HFF-Myc (cell line): ENCODE measurements at regions not wholly inside any gene's neighbourhood (a gene's known extent, or its start where the extent isn't known, plus 50 kb on each side); places are given as distances from the start of the nearest gene placed in this dataset.

Source experiments
- DNase-seq: peaks from one replicate; pipeline ENCODE4 v3.0.0-alpha.2; 2011; ENCODE audit warnings: low read depth; ENCODE audit errors: extremely low read depth
- H3K4me3 ChIP-seq: replicated peaks from 2 replicates; pipeline ENCODE4 v1.5.1; 2011; ENCODE audit warnings: low read depth, mild to moderate bottlenecking, control low read depth, low read length
- TF ChIP-seq, protein P1 (sequence below): IDR thresholded peaks from 2 replicates; pipeline ENCODE4 v1.5.1; 2012; ENCODE audit warnings: mild to moderate bottlenecking, low read depth, low read length, control low read depth; ENCODE audit errors: missing control alignments

DNA sequence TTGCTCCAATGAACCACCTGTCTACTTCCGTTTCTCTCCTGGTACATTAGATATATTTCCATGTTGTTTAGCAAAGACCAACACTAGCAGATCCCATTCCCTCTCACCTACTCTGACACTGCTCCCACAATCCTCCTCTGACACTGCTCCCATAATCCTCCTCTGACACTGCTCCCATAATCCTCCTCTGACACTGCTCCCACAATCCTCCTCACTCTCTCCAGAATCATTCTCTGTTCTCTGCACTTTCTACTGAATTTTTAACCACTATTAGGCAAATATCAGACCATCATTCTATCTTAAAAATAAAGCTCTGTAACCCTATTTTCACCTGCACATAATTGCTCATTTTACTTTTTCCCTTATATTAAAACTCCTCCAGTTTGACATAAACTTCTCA, 578.5 kb upstream of the PCDH20 start:
- TF ChIP-seq, protein P1, sequence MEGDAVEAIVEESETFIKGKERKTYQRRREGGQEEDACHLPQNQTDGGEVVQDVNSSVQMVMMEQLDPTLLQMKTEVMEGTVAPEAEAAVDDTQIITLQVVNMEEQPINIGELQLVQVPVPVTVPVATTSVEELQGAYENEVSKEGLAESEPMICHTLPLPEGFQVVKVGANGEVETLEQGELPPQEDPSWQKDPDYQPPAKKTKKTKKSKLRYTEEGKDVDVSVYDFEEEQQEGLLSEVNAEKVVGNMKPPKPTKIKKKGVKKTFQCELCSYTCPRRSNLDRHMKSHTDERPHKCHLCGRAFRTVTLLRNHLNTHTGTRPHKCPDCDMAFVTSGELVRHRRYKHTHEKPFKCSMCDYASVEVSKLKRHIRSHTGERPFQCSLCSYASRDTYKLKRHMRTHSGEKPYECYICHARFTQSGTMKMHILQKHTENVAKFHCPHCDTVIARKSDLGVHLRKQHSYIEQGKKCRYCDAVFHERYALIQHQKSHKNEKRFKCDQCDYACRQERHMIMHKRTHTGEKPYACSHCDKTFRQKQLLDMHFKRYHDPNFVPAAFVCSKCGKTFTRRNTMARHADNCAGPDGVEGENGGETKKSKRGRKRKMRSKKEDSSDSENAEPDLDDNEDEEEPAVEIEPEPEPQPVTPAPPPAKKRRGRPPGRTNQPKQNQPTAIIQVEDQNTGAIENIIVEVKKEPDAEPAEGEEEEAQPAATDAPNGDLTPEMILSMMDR, result no peak
- H3K4me3 ChIP-seq, result no peak overlapping the region
- no peak for DNase-seq

DNA sequence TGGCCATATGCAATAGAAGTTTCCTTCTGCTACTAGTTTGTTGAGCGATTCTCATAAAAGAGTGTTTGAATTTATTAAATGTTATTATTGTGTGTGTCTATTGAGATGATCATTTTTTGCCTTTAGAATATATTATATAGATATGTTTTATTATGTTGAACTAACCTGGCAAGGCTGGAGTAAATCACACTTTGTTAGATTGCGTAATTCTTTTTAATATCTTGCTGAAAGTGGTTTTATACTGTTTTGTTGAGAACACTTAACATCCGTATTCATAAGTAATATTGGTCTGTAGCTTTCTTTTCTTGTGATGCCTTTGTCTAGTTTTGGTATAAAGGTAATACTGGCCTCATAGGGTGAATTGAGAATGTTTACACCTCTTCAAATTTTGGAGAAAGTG, 574.3 kb upstream of the PCDH20 start:
- H3K4me3 ChIP-seq, result no peak overlapping the region
- DNase-seq, result no peak
- TF ChIP-seq, protein P1, result no peak

DNA sequence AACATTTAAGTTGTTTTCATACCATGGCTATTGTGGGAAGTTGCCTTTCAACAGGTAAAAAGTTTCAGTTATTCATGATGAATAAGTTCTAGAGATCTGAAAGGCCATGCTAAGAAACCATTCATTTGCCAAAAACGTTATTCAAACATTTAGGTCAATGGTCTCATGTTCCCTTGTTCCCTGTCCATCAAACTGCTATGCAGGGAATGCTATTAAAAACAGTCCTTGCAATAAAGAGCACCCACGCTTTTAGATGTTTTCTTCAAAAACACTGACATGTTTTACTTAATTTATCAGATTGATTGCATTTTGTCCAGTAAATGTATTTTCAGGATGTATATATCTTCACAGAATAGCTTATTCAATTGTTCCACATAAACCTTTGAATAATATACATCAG, 573.2 kb upstream of the PCDH20 start:
- TF ChIP-seq, protein P1, result no peak
- no peak for DNase-seq
- H3K4me3 ChIP-seq, result no peak overlapping the region

DNA sequence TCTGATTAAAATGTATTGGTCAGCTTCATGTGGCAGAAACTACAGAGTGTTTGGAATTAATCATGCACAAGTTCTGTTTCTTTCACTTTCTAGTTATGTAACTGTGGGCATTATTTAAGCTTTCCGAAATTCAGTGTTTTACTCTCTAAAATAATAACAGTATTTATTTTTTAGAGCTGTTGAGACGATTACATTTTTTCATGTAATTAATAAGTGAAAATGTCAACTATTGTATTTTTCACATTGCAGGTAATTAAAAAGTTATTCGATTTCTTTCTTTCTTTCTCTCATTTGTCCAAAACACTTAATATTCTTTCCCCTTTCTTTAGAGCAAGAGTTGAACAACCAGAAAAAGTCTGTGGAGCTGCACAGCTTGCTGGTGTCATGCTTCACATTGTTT, 559.4 kb upstream of the PCDH20 start:
- no peak overlapping the region for H3K4me3 ChIP-seq
- no peak for DNase-seq
- TF ChIP-seq, protein P1, result no peak

DNA sequence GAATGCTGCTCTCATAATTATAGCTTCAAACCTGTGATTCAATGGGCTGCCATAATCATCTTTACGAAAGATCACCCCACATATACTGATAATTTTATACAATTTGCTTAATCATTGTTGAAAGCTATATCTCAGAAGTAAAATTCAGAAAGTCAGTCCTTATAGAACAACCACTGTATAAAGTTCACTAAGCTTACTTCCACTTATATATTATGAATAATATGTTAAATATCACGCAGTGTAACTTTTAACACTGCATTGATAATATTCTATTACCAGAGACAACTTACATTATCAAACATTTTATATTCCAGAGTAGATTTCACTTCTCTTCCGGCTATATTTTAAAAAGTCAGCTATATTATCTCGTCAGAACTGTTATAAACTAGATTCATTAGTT, 550.1 kb upstream of the PCDH20 start:
- H3K4me3 ChIP-seq, result no peak overlapping the region
- DNase-seq, result no peak
- TF ChIP-seq, protein P1, result no peak

DNA sequence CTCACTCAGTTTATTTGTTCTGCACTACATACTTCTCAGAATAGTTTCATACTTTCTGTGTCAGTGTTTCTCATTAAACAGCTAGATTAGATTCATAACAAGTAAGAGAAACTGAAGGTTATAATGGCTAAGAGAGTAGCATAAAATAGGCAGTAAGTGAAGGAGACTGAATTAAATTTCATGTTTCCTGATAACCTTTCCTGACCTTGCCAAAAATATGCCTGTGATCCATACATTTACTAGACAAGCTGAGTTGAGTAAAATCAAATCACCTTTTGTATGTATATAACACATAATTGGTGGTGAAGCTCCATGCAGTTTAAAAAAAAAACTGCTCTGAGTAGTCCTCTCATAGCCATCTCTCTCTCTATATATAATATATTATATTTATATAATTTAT, 545.3 kb upstream of the PCDH20 start:
- DNase-seq, result no peak
- TF ChIP-seq, protein P1, result no peak
- no peak overlapping the region for H3K4me3 ChIP-seq

DNA sequence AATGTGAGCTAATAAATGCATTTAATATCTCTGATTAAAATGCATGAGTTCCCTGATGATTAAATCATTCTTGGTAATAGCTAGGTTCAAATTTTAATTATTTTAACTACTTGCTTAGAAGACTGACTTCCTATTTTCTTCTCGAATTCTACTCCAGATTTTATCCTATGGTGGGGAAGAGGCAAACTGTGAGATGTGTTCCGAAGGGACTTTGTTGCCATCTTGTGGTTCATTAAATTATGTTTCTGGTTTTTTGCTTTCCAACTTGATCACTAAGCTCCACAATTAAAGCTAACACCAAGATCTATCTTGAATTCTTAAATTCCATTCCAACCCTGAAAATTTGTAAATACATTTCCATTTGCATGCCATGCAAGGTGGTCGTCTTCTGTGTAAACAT, 538.4 kb upstream of the PCDH20 start:
- DNase-seq, result no peak
- TF ChIP-seq, protein P1, result no peak
- no peak overlapping the region for H3K4me3 ChIP-seq
